HG03039 (cell line): ENCODE measurements at regions not wholly inside any gene's neighbourhood (a gene's known extent, or its start where the extent isn't known, plus 50 kb on each side); places are given as distances from the start of the nearest gene placed in this dataset.
"Not testable (repeated sequence)": the region's sequence is repeated elsewhere in the genome, so short reads cannot be mapped to it uniquely, and the experiment has no call there.

ENCODE experiments used
- ATAC-seq: cut with Tn5 transposase; IDR thresholded peaks from one replicate; pipeline ENCODE4 v1.9.1; 2021; ENCODE audit warnings: mild to moderate bottlenecking, moderate library complexity; ENCODE audit not compliant: unreplicated experiment

DNA sequence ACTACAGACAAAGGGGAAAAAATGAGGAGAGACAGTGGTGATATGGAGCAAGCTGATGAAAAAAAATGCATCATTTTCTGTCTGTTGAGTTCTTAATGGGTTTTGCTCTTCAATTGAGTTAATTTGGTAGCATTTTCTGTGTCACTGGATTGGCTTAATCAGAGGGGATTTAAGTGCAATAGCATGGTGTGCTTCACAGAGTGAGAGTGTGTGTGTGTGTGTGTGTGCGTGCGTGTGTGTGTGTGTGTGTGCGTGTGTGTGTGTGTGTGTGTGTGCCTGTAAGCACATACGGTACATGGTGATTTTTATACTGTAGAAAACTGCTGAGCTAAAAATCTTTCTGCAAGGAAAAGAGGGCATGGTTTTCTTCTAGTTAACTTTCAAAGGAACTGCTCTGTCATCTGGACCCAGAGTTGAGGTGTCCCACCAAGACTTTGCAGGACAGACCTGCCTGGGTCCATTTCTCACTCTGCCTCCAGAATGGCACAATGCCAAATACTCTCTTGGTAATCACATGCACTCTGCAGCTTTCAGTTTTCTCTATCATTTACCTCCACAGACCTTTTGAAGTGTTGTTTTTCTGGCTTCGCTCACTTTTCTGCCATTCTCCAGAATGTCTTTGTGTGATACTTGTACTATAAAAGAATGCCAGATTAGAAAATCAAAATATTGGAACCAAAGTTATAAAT lies 952.6 kb upstream of the SOX9 start:
- ATAC-seq, result no peak

GRCh38 chr17:71170070-71170469 lies 950.8 kb upstream of the SOX9 start:
- ATAC-seq, result no peak

DNA sequence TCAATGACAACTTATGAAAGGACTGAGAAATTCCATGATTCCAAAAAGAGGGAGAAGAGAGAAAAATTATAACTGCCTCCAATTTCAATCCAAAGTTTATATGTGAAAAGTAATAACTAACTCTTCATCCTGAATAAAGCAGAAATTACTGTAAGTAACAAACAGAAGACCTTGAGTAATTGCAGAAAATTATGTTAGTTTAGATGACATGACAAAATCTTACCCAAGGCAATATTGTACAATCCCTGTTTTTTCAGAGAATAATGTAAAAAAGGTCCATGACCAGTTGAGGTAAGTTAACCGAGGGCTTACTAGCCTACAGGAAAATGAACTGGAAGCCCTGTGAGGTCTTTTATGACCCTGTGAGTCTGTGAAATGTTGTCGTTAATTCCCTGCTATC lies 949.5 kb upstream of the SOX9 start:
- ATAC-seq, result no peak

DNA sequence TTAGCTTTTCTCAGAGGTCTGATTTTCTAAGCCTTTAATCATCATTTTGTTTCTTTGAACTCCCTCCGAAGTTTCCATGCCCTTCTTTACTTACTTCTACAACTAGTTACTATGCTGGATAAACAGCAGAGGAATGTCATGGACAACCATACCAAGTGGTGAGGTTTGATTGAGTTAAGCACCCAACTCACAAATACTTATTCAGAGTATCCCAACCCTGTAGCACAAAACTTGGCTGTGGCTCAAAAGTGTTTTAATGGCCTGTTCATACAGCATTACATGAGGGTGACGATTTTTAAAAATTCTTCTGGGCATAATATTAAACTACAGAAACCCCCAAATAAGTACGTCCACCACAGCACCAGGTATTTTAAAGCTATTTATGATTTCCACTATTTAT lies 946.8 kb upstream of the SOX9 start:
- ATAC-seq, result no peak

GRCh38 chr17:71176331-71176730 lies 944.5 kb upstream of the SOX9 start:
- ATAC-seq, result no peak

GRCh38 chr17:71176928-71177443 lies 943.8 kb upstream of the SOX9 start:
- no peak for ATAC-seq

- ATAC-seq, result no peak
Observed at GRCh38 chr17:71180801-71181385, 939.9 kb upstream of the SOX9 start.

GRCh38 chr17:71183066-71183660 lies 937.7 kb upstream of the SOX9 start:
- ATAC-seq, result no peak

- ATAC-seq, result no peak
Observed at GRCh38 chr17:71184716-71185115, 936.1 kb upstream of the SOX9 start.

DNA sequence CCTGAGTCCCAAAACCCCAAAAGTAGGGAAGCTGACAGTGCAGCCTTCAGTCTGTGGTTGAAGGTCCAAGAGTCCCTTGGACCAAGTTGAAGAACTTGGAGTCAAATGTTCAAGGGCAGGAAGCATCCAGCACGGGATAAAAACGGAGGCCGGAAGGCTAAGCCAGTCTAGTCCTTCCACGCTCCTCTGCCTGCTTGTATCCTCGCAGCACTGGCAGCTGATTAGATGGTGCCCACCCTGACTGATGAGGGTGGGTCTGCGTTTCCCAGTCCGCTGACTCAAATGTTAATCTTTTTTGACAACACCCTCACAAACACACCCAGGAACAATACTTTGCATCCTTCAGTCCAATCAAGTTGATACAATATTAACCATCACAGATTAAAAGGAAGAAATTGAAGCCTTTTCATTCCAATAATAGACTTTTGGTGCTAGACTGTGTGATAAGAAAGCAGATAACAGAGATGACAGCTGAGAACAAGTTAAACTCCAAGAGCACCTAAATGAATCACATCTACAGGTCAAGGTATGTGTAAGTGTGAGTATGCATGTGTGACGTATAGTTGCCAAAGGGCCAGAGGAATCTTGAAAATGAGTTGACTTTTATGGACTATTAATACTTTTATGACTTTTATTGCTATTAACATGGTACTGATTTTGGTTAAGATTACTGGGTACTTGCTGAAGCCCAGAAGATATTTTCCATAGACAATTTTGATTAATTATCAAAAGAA lies 933.5 kb upstream of the SOX9 start:
- ATAC-seq, result no peak

- no peak for ATAC-seq
Observed at GRCh38 chr17:71188811-71189492, 931.9 kb upstream of the SOX9 start.

DNA sequence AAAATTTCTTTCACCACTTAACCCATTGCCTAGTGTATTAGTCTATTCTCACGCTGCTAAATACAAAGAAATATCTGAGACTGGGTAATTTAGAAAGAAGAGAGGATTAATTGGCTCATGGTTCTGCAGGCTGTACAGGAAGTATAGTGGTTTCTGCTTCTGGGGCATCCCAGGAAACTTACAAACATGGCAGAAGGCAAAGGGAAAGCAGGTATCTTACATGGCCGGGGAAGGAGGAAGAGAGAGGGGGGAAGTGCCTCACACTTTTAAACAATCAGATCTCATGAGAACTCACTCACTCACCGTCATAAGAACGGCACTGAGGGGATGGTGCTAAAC lies 931.4 kb upstream of the SOX9 start:
- no peak for ATAC-seq

DNA sequence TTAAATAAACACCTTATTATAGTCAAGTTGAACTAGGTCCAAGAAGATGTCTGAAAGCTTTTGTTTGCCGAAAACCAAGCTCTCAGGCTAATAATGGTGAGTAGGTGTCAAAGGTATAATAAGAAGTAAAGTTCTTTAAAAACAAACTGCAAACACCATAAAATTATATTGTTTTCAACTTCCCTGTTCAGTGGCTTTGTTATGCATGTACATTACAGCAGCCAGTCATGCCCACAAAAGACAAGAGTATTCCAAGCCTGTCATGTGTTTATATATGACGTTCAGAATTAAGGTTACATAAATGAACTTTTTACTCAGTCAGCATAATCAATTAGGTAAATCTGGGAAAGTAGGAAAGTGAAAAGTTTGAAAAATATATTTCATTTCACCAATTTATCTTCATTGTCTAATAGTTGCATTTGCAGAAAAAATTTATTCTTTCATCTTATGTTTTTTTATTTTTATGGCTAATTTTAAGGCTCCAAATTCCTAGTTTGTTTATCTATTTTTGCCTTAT lies 928.7 kb upstream of the SOX9 start:
- ATAC-seq, result no peak

- no peak for ATAC-seq
Observed at GRCh38 chr17:71192848-71193247, 928.0 kb upstream of the SOX9 start.

- ATAC-seq, result no peak
Observed at GRCh38 chr17:71200597-71200996, 920.2 kb upstream of the SOX9 start.

DNA sequence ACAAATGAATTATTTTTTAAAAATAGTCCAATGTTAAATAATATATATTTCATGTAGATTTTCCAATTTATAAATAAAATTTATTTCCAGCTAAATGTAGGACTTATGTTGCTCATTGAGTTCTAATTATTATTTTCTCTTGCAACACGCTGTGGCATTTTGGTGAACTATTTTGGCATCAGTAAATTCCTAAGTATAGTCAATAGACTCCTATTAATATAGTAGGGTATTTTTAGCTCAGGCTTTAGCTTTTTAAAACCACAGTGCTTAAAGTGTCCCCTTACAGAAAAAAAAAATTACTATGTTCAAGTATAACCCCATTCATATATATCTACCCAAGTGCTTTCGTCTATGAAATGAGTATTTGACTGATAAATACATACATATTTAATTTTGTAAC lies 919.2 kb upstream of the SOX9 start:
- ATAC-seq, result no peak

- no peak for ATAC-seq
Observed at GRCh38 chr17:71202449-71202848, 918.4 kb upstream of the SOX9 start.

DNA sequence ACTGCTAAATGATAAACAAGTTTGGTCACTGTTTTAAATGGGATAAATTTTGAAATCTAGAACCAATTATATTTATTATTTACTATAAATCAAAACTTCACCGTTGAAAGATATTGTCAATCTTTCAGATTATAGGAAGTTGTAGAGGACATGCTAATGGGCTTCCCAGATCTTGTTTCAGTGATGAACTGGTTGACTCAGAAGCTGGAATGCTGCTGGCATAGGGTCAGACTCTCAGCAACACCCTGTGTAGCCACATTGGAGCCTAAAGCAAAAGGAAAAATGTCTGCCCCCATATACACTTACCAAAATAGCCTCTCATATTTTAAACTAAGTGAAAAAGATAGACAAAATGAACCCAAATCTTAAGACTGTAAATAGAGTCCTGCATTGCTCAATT lies 916.9 kb upstream of the SOX9 start:
- ATAC-seq, result no peak

- ATAC-seq, result not testable (repeated sequence)
Observed at GRCh38 chr17:71205951-71206350, 914.9 kb upstream of the SOX9 start.

GRCh38 chr17:71208111-71208704 lies 912.6 kb upstream of the SOX9 start:
- no peak for ATAC-seq

DNA sequence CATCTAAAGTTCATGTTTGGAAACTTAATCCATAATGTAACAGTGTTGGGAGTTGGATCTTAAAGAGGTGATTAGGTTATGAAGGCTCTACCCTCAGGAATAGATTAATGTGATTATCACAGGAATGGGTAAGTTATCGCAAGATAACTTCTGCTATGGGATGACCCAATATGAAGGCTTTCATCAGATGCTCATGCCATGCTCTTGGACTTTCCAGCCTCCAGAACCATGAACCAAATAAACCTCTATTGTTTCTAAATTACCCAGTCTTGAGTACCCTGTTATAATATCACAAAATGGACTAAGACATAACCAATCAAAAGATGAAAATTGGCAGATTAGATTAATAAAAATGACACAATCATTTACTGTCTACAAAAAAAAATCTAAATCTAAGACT lies 906.9 kb upstream of the SOX9 start:
- ATAC-seq, result no peak
